ENCODE measurements at regions not wholly inside any gene's neighbourhood (a gene's known extent, or its start where the extent isn't known, plus 50 kb on each side); places are given as distances from the start of the nearest gene placed in this dataset.

GRCh38 chr4:144376866-144377265, 236.3 kb upstream of the GYPA start:
- ChIA-PET POLR2A (no interaction called here), CTCF (no interaction called here)
- Histone ChIP-seq H3K36me3 (ENCODE audit: control insufficient read depth, insufficient read depth, low read length) (no peaks in the 10 kb centered on the region), H3K4me3 (ENCODE audit: low read depth in 2 of 2, low read length in 2 of 2) (no peak overlapping the region), H3K27ac (ENCODE audit: low read length) (no peak overlapping the region), H3K9me3 (ENCODE audit: control insufficient read depth, insufficient read depth, low read depth, low read length) (no peaks in the 10 kb centered on the region), H3K4me1 (ENCODE audit: control insufficient read depth, insufficient read depth, low read length) (no peaks in the 10 kb centered on the region), H3K27me3 (ENCODE audit: control insufficient read depth, insufficient read depth, low read length) (no peaks in the 10 kb centered on the region)
- in situ Hi-C loops (cut with HindIII; ENCODE audit: low pct_unique_long_range_greater_than_20kb, low sequenced_read_pairs): no loop called here
- no TSS peak for BruUV-seq (replicated peaks)
- intact Hi-C loops (cut with micrococcal nuclease; ENCODE audit: unreplicated experiment): no loop called here
- TF ChIP-seq CTCF (IDR thresholded peaks at IDR 0.05) (no peak), POLR2AphosphoS5 (IDR thresholded peaks at IDR 0.05; ENCODE audit: low read depth, low read length) (no peak), TCF7L2 (IDR thresholded peaks at IDR 0.05; ENCODE audit: low read depth, low read length) (no peak), REST (IDR thresholded peaks at IDR 0.05; ENCODE audit: insufficient read depth in 1 of 2, low read depth in 2 of 2, low read length in 1 of 2) (no peak), SIN3A (IDR thresholded peaks at IDR 0.05; ENCODE audit: borderline replicate concordance, insufficient read depth, low read depth, low read length) (no peak)
- ATAC-seq: no peak
- DNase-seq (ENCODE audit: low read depth, low spot score): no peak

GRCh38 chr4:144384408-144384807, 243.9 kb upstream of the GYPA start:
- no peak for TF ChIP-seq CTCF (IDR thresholded peaks at IDR 0.05)
- TF ChIP-seq SIN3A (IDR thresholded peaks at IDR 0.05; ENCODE audit: borderline replicate concordance, insufficient read depth, low read depth, low read length): no peak
- TF ChIP-seq TCF7L2 (IDR thresholded peaks at IDR 0.05; ENCODE audit: low read depth, low read length): no peak
- TF ChIP-seq REST (IDR thresholded peaks at IDR 0.05; ENCODE audit: insufficient read depth in 1 of 2, low read depth in 2 of 2, low read length in 1 of 2): no peak
- TF ChIP-seq POLR2AphosphoS5 (IDR thresholded peaks at IDR 0.05; ENCODE audit: low read depth, low read length): no peak
- in situ Hi-C loops (cut with HindIII; ENCODE audit: low pct_unique_long_range_greater_than_20kb, low sequenced_read_pairs) (no loop called here), intact Hi-C loops (cut with micrococcal nuclease; ENCODE audit: unreplicated experiment) (no loop called here)
- ChIA-PET POLR2A (no interaction called here), CTCF (no interaction called here)
- Histone ChIP-seq H3K4me1 (ENCODE audit: control insufficient read depth, insufficient read depth, low read length) (no peaks in the 10 kb centered on the region), H3K27me3 (ENCODE audit: control insufficient read depth, insufficient read depth, low read length) (no peaks in the 10 kb centered on the region), H3K27ac (ENCODE audit: low read length) (no peak overlapping the region), H3K9me3 (ENCODE audit: control insufficient read depth, insufficient read depth, low read depth, low read length) (no peaks in the 10 kb centered on the region), H3K36me3 (ENCODE audit: control insufficient read depth, insufficient read depth, low read length) (no peaks in the 10 kb centered on the region), H3K4me3 (ENCODE audit: low read depth in 2 of 2, low read length in 2 of 2) (no peak overlapping the region)
- no TSS peak for BruUV-seq (replicated peaks)
- ATAC-seq (no peak), DNase-seq (ENCODE audit: low read depth, low spot score) (no peak)
